ENCODE measurements at regions not wholly inside any gene's neighbourhood (a gene's known extent, or its start where the extent isn't known, plus 50 kb on each side); places are given as distances from the start of the nearest gene placed in this dataset.

- H3K4me3 Mint-ChIP-seq: no peak overlapping the region
- Histone ChIP-seq H3K9me2 (ENCODE audit: insufficient read depth) (peaks cover 13% of the 10 kb centered on the region; the same call in 1 of the 2 replicates), H2AFZ (no peak overlapping the region), H3K36me3 (ENCODE audit: insufficient read depth) (no peaks in the 10 kb centered on the region), H3K4me2 (no peak overlapping the region), H3K27ac (ENCODE audit: low read depth) (no peak overlapping the region), H3K4me3 (no peak overlapping the region), H3F3A (replicated peaks; ENCODE audit: low read depth) (no peaks in the 10 kb centered on the region), H3K79me2 (replicated peaks; ENCODE audit: insufficient read depth) (no peaks in the 10 kb centered on the region), H3K27me3 (ENCODE audit: insufficient read depth) (no peaks in the 10 kb centered on the region), H3K4me1 (ENCODE audit: insufficient read depth) (no peaks in the 10 kb centered on the region), H4K20me1 (replicated peaks; ENCODE audit: insufficient read depth) (no peaks in the 10 kb centered on the region)
- H3K4me1 Mint-ChIP-seq: no peaks in the 10 kb centered on the region
- no peak for ATAC-seq
- H3K9me3 Mint-ChIP-seq: peaks cover 14% of the 10 kb centered on the region
- H3K27ac Mint-ChIP-seq: no peak overlapping the region
- H3K27me3 Mint-ChIP-seq (ENCODE audit: insufficient read depth, low read depth, poor library complexity): no peaks in the 10 kb centered on the region
- TF ChIP-seq JUNB (IDR thresholded peaks at IDR 0.05; ENCODE audit: unreplicated experiment): no peak
- TF ChIP-seq EZH2 (IDR thresholded peaks at IDR 0.05; ENCODE audit: low read depth, unreplicated experiment): no peak
- no peak for TF ChIP-seq ZNF331 (CRISPR knock-in tag; IDR thresholded peaks at IDR 0.05; ENCODE audit: low read depth)
- TF ChIP-seq, protein P1, sequence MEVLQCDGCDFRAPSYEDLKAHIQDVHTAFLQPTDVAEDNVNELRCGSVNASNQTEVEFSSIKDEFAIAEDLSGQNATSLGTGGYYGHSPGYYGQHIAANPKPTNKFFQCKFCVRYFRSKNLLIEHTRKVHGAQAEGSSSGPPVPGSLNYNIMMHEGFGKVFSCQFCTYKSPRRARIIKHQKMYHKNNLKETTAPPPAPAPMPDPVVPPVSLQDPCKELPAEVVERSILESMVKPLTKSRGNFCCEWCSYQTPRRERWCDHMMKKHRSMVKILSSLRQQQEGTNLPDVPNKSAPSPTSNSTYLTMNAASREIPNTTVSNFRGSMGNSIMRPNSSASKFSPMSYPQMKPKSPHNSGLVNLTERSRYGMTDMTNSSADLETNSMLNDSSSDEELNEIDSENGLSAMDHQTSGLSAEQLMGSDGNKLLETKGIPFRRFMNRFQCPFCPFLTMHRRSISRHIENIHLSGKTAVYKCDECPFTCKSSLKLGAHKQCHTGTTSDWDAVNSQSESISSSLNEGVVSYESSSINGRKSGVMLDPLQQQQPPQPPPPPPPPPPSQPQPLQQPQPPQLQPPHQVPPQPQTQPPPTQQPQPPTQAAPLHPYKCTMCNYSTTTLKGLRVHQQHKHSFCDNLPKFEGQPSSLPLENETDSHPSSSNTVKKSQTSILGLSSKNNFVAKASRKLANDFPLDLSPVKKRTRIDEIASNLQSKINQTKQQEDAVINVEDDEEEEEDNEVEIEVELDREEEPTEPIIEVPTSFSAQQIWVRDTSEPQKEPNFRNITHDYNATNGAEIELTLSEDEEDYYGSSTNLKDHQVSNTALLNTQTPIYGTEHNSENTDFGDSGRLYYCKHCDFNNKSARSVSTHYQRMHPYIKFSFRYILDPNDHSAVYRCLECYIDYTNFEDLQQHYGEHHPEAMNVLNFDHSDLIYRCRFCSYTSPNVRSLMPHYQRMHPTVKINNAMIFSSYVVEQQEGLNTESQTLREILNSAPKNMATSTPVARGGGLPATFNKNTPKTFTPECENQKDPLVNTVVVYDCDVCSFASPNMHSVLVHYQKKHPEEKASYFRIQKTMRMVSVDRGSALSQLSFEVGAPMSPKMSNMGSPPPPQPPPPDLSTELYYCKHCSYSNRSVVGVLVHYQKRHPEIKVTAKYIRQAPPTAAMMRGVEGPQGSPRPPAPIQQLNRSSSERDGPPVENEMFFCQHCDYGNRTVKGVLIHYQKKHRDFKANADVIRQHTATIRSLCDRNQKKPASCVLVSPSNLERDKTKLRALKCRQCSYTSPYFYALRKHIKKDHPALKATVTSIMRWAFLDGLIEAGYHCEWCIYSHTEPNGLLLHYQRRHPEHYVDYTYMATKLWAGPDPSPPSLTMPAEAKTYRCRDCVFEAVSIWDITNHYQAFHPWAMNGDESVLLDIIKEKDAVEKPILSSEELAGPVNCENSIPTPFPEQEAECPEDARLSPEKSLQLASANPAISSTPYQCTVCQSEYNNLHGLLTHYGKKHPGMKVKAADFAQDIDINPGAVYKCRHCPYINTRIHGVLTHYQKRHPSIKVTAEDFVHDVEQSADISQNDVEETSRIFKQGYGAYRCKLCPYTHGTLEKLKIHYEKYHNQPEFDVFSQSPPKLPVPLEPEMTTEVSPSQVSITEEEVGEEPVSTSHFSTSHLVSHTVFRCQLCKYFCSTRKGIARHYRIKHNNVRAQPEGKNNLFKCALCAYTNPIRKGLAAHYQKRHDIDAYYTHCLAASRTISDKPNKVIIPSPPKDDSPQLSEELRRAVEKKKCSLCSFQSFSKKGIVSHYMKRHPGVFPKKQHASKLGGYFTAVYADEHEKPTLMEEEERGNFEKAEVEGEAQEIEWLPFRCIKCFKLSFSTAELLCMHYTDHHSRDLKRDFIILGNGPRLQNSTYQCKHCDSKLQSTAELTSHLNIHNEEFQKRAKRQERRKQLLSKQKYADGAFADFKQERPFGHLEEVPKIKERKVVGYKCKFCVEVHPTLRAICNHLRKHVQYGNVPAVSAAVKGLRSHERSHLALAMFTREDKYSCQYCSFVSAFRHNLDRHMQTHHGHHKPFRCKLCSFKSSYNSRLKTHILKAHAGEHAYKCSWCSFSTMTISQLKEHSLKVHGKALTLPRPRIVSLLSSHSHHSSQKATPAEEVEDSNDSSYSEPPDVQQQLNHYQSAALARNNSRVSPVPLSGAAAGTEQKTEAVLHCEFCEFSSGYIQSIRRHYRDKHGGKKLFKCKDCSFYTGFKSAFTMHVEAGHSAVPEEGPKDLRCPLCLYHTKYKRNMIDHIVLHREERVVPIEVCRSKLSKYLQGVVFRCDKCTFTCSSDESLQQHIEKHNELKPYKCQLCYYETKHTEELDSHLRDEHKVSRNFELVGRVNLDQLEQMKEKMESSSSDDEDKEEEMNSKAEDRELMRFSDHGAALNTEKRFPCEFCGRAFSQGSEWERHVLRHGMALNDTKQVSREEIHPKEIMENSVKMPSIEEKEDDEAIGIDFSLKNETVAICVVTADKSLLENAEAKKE (CRISPR knock-in tag; IDR thresholded peaks at IDR 0.05): no peak
- TF ChIP-seq NANOG (IDR thresholded peaks at IDR 0.05; ENCODE audit: borderline replicate concordance): no peak
- TF ChIP-seq EZH2phosphoT487 (IDR thresholded peaks at IDR 0.05; ENCODE audit: unreplicated experiment): no peak
- TF ChIP-seq ZNF114 (CRISPR knock-in tag; IDR thresholded peaks at IDR 0.05): no peak
- TF ChIP-seq STAT1 (IDR thresholded peaks at IDR 0.05; ENCODE audit: unreplicated experiment): no peak
- TF ChIP-seq, protein P2, sequence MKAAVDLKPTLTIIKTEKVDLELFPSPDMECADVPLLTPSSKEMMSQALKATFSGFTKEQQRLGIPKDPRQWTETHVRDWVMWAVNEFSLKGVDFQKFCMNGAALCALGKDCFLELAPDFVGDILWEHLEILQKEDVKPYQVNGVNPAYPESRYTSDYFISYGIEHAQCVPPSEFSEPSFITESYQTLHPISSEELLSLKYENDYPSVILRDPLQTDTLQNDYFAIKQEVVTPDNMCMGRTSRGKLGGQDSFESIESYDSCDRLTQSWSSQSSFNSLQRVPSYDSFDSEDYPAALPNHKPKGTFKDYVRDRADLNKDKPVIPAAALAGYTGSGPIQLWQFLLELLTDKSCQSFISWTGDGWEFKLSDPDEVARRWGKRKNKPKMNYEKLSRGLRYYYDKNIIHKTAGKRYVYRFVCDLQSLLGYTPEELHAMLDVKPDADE (IDR thresholded peaks at IDR 0.05): no peak
- no peaks in the 10 kb centered on the region for H3K36me3 Mint-ChIP-seq (ENCODE audit: low read depth)
- DNase-seq (ENCODE audit: low spot score): no peak
Measured at GRCh38 chr6:126747728-126748540, 370.5 kb upstream of the RSPO3 start.
